HepG2 (cell line): ENCODE measurements at regions not wholly inside any gene's neighbourhood (a gene's known extent, or its start where the extent isn't known, plus 50 kb on each side); places are given as distances from the start of the nearest gene placed in this dataset.

Experiments
- ATAC-seq: fragments of 200-7000 bp; cut with Tn5 transposase; 3 replicates; pipeline ENCODE4 v1.9.1; 2020; ENCODE audit warnings: mild to moderate bottlenecking, moderate library complexity
- BruUV-seq: library from RNA; stranded (reverse); fragments of 400-500 nt; replicated peaks from 2 replicates; lab custom pipeline; 2021; lab: Mats Ljungman, UMichigan
- CTCF ChIA-PET: fragments of 300-600 bp; formaldehyde crosslinking; extraction: SDS; loops from one replicate; lab custom pipeline; 2021; ENCODE audit warnings: low total read pairs, inconsistent platforms, low intra/inter-chr PET ratio; lab: Yijun Ruan, JAX
- POLR2A ChIA-PET: fragments of 350-600 bp; sonication (Branson Sonifier 250); formaldehyde crosslinking; loops from one replicate; lab custom pipeline; 2020; ENCODE audit warnings: antibody characterized with exemption, inconsistent platforms; lab: Yijun Ruan, JAX
- DNase-seq: peaks from one replicate; pipeline ENCODE4 v3.0.0-alpha.2; 2015; ENCODE audit warnings: low spot score
- FAIRE-seq: peaks from 3 replicates; lab custom pipeline; 2011; peaks lifted over from hg19 to GRCh38; lab: Jason Lieb, UNC
- H2AFZ ChIP-seq: one replicate; pipeline ENCODE4 v1.6.1; 2011; ENCODE audit warnings: low read length, inconsistent platforms
- H3K27ac ChIP-seq: fragments of 300-600 bp; 3 replicates; pipeline ENCODE4 v1.8.0; 2011; ENCODE audit warnings: mixed run types, mild to moderate bottlenecking, mixed read lengths, low read length, inconsistent platforms; ENCODE audit not compliant: insufficient read depth; ENCODE audit errors: extremely low read length
- H3K27me3 ChIP-seq, 2 experiments: fragments of 200-600 bp in 1 of 2; 2 replicates in 1 of 2; 3 replicates in 1 of 2; pipeline versions ENCODE4 v1.6.0 to v1.8.0; 2011; ENCODE audit warnings: low read length in 2 of 2, mild to moderate bottlenecking in 2 of 2, moderate library complexity in 2 of 2, inconsistent platforms in 1 of 2; ENCODE audit not compliant: insufficient read depth in 2 of 2, control insufficient read depth in 1 of 2
- H3K36me3 ChIP-seq, 2 experiments: fragments of 200-600 bp in 1 of 2; replicated peaks in 1 of 2; 2 replicates in 1 of 2; 3 replicates in 1 of 2; pipeline versions ENCODE4 v1.5.1 to v1.8.0; 2011; ENCODE audit warnings: low read length in 2 of 2, inconsistent platforms in 1 of 2; ENCODE audit not compliant: insufficient read depth in 2 of 2, control insufficient read depth in 1 of 2
- H3K4me1 ChIP-seq: 2 replicates; pipeline ENCODE4 v1.5.1; 2012; ENCODE audit warnings: low read length, inconsistent platforms; ENCODE audit not compliant: insufficient read depth
- H3K4me2 ChIP-seq: 2 replicates; pipeline ENCODE4 v1.6.0; 2011; ENCODE audit warnings: low read depth, low read length, inconsistent platforms
- H3K4me3 ChIP-seq, 3 experiments: fragments of 200-600 bp in 1 of 3; sonication (generic), shearing (Covaris generic) in 1 of 3; replicated peaks in 1 of 3; 2 replicates each; pipeline ENCODE4 v1.5.1; 2011 to 2016; ENCODE audit warnings: low read length in 3 of 3, inconsistent platforms in 2 of 3, low read depth in 2 of 3, mild to moderate bottlenecking in 2 of 3, control low read depth in 1 of 3, mixed read lengths in 1 of 3; ENCODE audit not compliant: insufficient read depth in 1 of 3
- H3K79me2 ChIP-seq: one replicate; pipeline ENCODE4 v1.6.1; 2011; ENCODE audit warnings: low read length, inconsistent platforms; ENCODE audit not compliant: insufficient read depth
- H3K9ac ChIP-seq: 2 replicates; pipeline ENCODE4 v1.6.0; 2011; ENCODE audit warnings: mild to moderate bottlenecking, low read depth, low read length, inconsistent platforms; ENCODE audit not compliant: insufficient read depth
- H3K9me3 ChIP-seq: 2 replicates; pipeline ENCODE4 v1.5.1; 2012; ENCODE audit warnings: mild to moderate bottlenecking, low read length
- H4K20me1 ChIP-seq: 2 replicates; pipeline ENCODE4 v1.6.0; 2011; ENCODE audit warnings: inconsistent platforms, mild to moderate bottlenecking, low read length, moderate library complexity; ENCODE audit not compliant: insufficient read depth
- CENPX ChIP-seq: sonication (generic); formaldehyde crosslinking; IDR thresholded peaks from 2 replicates; pipeline ENCODE4 v1.9.0; 2021; ENCODE audit warnings: mild to moderate bottlenecking, missing genetic modification reagents, moderate library complexity
- HNRNPK ChIP-seq: fragments of 200-400 bp; formaldehyde crosslinking; IDR thresholded peaks from 2 replicates; pipeline ENCODE4 v1.6.1; 2018; ENCODE audit warnings: low read length, low read depth, moderate library complexity, mild to moderate bottlenecking; ENCODE audit not compliant: poor library complexity, severe bottlenecking
- JARID2 ChIP-seq: sonication (generic); formaldehyde crosslinking; IDR thresholded peaks from 2 replicates; pipeline ENCODE4 v1.8.1; 2023; ENCODE audit warnings: missing genetic modification reagents, inconsistent platforms; ENCODE audit not compliant: insufficient replicate concordance
- MIER3 ChIP-seq: IDR thresholded peaks from 2 replicates; pipeline ENCODE4 v1.6.1; 2016; ENCODE audit warnings: missing compliant biosample characterization, borderline replicate concordance
- MYC ChIP-seq: sonication (generic); formaldehyde crosslinking; IDR thresholded peaks from 2 replicates; pipeline ENCODE4 v1.9.0; 2021; ENCODE audit warnings: missing genetic modification reagents, borderline replicate concordance
- ZBTB1 ChIP-seq: sonication (generic); formaldehyde crosslinking; IDR thresholded peaks from 2 replicates; pipeline ENCODE4 v1.4.0; 2020; ENCODE audit warnings: missing genetic modification reagents, borderline replicate concordance
- ZNF335 ChIP-seq: sonication (generic); formaldehyde crosslinking; IDR thresholded peaks from 2 replicates; pipeline ENCODE4 v1.4.0; 2020; ENCODE audit warnings: missing genetic modification reagents
- ZNF383 ChIP-seq: sonication (generic); formaldehyde crosslinking; IDR thresholded peaks from 2 replicates; pipeline ENCODE4 v1.4.0; 2020; ENCODE audit warnings: missing genetic modification reagents, mild to moderate bottlenecking, borderline replicate concordance
- ZNF567 ChIP-seq: sonication (generic); formaldehyde crosslinking; IDR thresholded peaks from 2 replicates; pipeline ENCODE4 v1.8.1; 2023; ENCODE audit warnings: mild to moderate bottlenecking, missing genetic modification reagents, borderline replicate concordance
- ZNF589 ChIP-seq: sonication (generic); formaldehyde crosslinking; conservative IDR thresholded peaks from 2 replicates; pipeline ENCODE4 v1.8.0; 2022; ENCODE audit warnings: mild to moderate bottlenecking, moderate library complexity, missing genetic modification reagents
- ZNF652 ChIP-seq: IDR thresholded peaks from 2 replicates; pipeline ENCODE4 v1.6.1; 2016; ENCODE audit warnings: low read depth, borderline replicate concordance
- ZNF777 ChIP-seq: sonication (generic); formaldehyde crosslinking; IDR thresholded peaks from 2 replicates; pipeline ENCODE4 v1.4.0; 2020; ENCODE audit warnings: missing genetic modification reagents
- WGBS: methylation state at CpG from one replicate; pipeline ENCODE4 v1.1.6; 2017; ENCODE audit warnings: low lambda C conversion rate; 5-methylcytosine and 5-hydroxymethylcytosine counted together
- in situ Hi-C: cut with HindIII; loops from 2 replicates; pipeline ENCODE4 v1.10.0; 2017; ENCODE audit warnings: low pct_unique_long_range_greater_than_20kb; ENCODE audit not compliant: extremely low pct_ligation_motif_present
- intact Hi-C: fragments of 100-400 bp; cut with micrococcal nuclease; formaldehyde crosslinking; loops from one replicate; pipeline ENCODE4 v1.10.0; 2022; ENCODE audit not compliant: unreplicated experiment
- TF ChIP-seq, protein P1 (sequence below): sonication (generic); formaldehyde crosslinking; IDR thresholded peaks from 2 replicates; pipeline ENCODE4 v1.5.1; 2020; ENCODE audit warnings: mild to moderate bottlenecking, moderate library complexity, missing genetic modification reagents
- TF ChIP-seq, protein P2 (sequence below): sonication (generic); formaldehyde crosslinking; IDR thresholded peaks from 2 replicates; pipeline ENCODE4 v1.8.1; 2023; ENCODE audit warnings: mild to moderate bottlenecking, missing genetic modification reagents

GRCh38 chr12:69030321-69030720 lies 97.3 kb upstream of the CPM start:
- no peaks in the 10 kb centered on the region for H3K4me1 ChIP-seq
- ChIA-PET CTCF (no interaction called here), POLR2A (no interaction called here)
- FAIRE-seq (no peak), DNase-seq (no peak), ATAC-seq (no peak)
- intact Hi-C loops, result no loop called here
- no peaks in the 10 kb centered on the region for H4K20me1 ChIP-seq
- H3K9me3 ChIP-seq, result no peaks in the 10 kb centered on the region
- no TSS peak for BruUV-seq
- WGBS, result 46% methylated on average over 2 of the region's 2 CpGs
- H3K36me3 ChIP-seq, result no peaks in the 10 kb centered on the region
- no peak overlapping the region for H3K27ac ChIP-seq
- peaks cover 0 to 16% of the 10 kb centered on the region in 2 experiments; a peak in 2 of 5 replicates for H3K27me3 ChIP-seq
- H3K9ac ChIP-seq, result no peak overlapping the region
- in situ Hi-C loops, result no loop called here
- no peak overlapping the region for H2AFZ ChIP-seq
- TF ChIP-seq ZNF589, result no peak
- no peaks in the 10 kb centered on the region for H3K79me2 ChIP-seq
- no peak overlapping the region for H3K4me2 ChIP-seq
- H3K4me3 ChIP-seq, result no peak overlapping the region

DNA sequence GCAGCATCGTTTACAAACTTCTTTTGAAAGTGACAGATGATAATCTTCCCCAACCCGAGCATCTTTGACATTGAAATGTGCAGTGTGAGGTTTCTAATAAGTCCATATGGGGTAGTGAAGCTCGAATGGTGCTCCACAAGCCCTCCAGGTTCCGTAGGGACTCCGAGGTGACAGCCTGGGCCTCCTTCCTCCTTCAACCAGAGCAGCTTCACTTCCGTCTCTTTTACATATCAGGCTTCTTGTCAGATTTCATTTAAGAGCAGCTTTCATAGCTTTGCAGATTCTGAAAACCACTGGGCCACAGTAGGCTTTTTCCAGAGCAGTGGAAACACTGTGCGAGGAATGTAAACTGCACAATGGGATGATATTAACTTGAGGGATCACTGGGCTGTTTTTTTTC lies 103.6 kb upstream of the CPM start:
- no TSS peak for BruUV-seq
- no peak for TF ChIP-seq HNRNPK
- no peak for TF ChIP-seq ZNF335 (CRISPR knock-in tag)
- TF ChIP-seq MYC (CRISPR knock-in tag), result no peak
- TF ChIP-seq, protein P1, sequence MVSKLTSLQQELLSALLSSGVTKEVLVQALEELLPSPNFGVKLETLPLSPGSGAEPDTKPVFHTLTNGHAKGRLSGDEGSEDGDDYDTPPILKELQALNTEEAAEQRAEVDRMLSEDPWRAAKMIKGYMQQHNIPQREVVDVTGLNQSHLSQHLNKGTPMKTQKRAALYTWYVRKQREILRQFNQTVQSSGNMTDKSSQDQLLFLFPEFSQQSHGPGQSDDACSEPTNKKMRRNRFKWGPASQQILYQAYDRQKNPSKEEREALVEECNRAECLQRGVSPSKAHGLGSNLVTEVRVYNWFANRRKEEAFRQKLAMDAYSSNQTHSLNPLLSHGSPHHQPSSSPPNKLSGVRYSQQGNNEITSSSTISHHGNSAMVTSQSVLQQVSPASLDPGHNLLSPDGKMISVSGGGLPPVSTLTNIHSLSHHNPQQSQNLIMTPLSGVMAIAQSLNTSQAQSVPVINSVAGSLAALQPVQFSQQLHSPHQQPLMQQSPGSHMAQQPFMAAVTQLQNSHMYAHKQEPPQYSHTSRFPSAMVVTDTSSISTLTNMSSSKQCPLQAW (CRISPR knock-in tag), result no peak
- TF ChIP-seq CENPX, result no peak
- TF ChIP-seq ZBTB1 (CRISPR knock-in tag), result no peak
- no peak for TF ChIP-seq ZNF777 (CRISPR knock-in tag)
- TF ChIP-seq MIER3 (CRISPR knock-in tag), result no peak
- no peak for TF ChIP-seq ZNF567 (CRISPR knock-in tag)
- TF ChIP-seq ZNF652, result no peak
- TF ChIP-seq, protein P2, sequence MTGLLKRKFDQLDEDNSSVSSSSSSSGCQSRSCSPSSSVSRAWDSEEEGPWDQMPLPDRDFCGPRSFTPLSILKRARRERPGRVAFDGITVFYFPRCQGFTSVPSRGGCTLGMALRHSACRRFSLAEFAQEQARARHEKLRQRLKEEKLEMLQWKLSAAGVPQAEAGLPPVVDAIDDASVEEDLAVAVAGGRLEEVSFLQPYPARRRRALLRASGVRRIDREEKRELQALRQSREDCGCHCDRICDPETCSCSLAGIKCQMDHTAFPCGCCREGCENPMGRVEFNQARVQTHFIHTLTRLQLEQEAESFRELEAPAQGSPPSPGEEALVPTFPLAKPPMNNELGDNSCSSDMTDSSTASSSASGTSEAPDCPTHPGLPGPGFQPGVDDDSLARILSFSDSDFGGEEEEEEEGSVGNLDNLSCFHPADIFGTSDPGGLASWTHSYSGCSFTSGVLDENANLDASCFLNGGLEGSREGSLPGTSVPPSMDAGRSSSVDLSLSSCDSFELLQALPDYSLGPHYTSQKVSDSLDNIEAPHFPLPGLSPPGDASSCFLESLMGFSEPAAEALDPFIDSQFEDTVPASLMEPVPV (CRISPR knock-in tag), result no peak
- TF ChIP-seq JARID2, result no peak
- no peak for TF ChIP-seq ZNF383 (CRISPR knock-in tag)

More for the DNA sequence above, 103.6 kb upstream of the CPM start:
- H3K36me3 ChIP-seq, result no peaks in the 10 kb centered on the region
- POLR2A ChIA-PET, result no interaction called here
- H2AFZ ChIP-seq, result peak overlapping the region; percentile 20
- no peaks in the 10 kb centered on the region for H4K20me1 ChIP-seq
- 39% methylated on average over 7 of the region's 7 CpGs for WGBS
- H3K27ac ChIP-seq, result no peak overlapping the region
- FAIRE-seq (no peak), ATAC-seq (no peak), DNase-seq (no peak)
- intact Hi-C loops, result no loop called here
- H3K79me2 ChIP-seq, result no peaks in the 10 kb centered on the region
- H3K27me3 ChIP-seq, result peaks cover 0 to 6% of the 10 kb centered on the region in 2 experiments; a peak in 1 of 5 replicates
- H3K4me2 ChIP-seq, result no peak overlapping the region
- no peak overlapping the region for H3K9ac ChIP-seq
- in situ Hi-C loops, result no loop called here
- no peak overlapping the region for H3K4me3 ChIP-seq
- CTCF ChIA-PET, result no interaction called here
- peaks cover 35% of the 10 kb centered on the region for H3K4me1 ChIP-seq
- no peaks in the 10 kb centered on the region for H3K9me3 ChIP-seq
